ENCODE measurements at regions not wholly inside any gene's neighbourhood (a gene's known extent, or its start where the extent isn't known, plus 50 kb on each side); places are given as distances from the start of the nearest gene placed in this dataset.

DNA sequence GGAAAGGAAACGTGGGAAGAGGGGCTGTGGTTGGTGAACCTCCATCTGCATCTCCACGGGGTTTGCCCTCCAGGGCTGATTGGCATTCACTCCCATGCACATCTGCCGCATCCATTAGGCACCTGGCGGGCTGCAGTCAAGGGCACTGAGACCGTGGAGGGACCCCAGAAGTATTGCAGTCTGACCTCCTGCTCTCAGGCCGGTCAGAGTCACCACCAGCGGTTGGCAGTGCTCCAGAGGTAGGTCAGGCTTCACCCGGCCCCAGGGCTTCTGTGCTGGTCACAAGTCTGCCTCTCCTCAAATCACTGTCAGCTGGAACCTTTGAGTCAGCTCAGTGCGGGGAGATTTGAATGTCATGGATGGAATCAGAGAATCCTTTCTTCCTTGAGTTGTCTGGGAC lies 132.3 kb downstream of the PAPOLA start:
- TF ChIP-seq POLR2AphosphoS5 (IDR thresholded peaks at IDR 0.05; ENCODE audit: borderline replicate concordance, low read depth, low read length) (no peak), FOXP2 (optimal IDR thresholded peaks at IDR 0.05; ENCODE audit: control extremely low read depth, extremely low read length, insufficient read depth) (no peak), EZH2 (IDR thresholded peaks at IDR 0.05) (no peak)
- no peak overlapping the region for H3K27ac ChIP-seq
- no peak for DNase-seq (ENCODE audit: low read depth, low spot score)
- H3K9ac ChIP-seq (ENCODE audit: insufficient read length), result no peak overlapping the region
- H3K4me3 ChIP-seq, result no peak overlapping the region
- H3K9me3 ChIP-seq (ENCODE audit: low read depth, low read length), result no peaks in the 10 kb centered on the region
- H3K36me3 ChIP-seq (ENCODE audit: insufficient read depth, low read length), result no peaks in the 10 kb centered on the region

DNA sequence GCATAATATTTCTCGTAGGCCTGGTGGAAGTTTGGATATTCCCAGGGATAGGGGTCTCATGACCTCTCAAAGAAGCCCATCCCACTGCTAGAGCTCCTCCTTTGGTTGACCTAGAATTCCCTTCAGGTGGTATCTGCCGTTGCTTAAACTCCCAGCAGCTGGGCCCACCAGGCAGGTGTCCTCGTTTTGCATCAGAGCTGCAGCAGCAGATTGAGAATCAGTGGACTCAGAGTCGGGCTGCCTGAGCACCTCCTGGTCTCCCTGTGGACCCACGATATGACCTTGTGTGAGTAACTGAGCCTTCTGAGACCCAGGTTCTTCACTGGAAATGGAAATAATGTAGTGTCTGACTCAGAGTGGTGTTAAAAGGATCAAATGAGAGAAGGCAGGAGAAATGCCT lies 132.7 kb downstream of the PAPOLA start:
- H3K9ac ChIP-seq (ENCODE audit: insufficient read length), result no peak overlapping the region
- H3K27ac ChIP-seq, result no peak overlapping the region
- DNase-seq (ENCODE audit: low read depth, low spot score), result no peak
- no peaks in the 10 kb centered on the region for H3K36me3 ChIP-seq (ENCODE audit: insufficient read depth, low read length)
- no peaks in the 10 kb centered on the region for H3K9me3 ChIP-seq (ENCODE audit: low read depth, low read length)
- no peak overlapping the region for H3K4me3 ChIP-seq
- TF ChIP-seq EZH2 (IDR thresholded peaks at IDR 0.05) (no peak), POLR2AphosphoS5 (IDR thresholded peaks at IDR 0.05; ENCODE audit: borderline replicate concordance, low read depth, low read length) (no peak), FOXP2 (optimal IDR thresholded peaks at IDR 0.05; ENCODE audit: control extremely low read depth, extremely low read length, insufficient read depth) (no peak)

DNA sequence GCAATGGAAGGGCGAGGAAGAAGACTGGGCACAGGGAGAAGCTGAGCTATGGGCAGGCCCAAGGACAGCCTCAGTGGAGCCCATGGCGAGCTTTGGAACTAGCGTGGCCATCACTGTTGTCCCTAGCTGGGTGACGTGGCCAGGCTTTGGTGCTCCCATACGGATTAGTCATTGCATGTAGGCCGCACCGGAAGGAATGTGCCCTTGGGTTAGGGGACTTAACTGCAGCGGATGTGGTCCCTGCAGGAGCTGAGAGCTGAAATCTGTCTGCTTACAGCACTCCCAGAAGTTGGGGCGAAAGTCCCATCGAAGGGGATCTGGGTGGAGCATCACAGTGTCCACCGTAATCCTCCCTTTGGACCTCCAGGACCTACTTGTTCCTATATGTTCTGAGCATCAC lies 133.7 kb downstream of the PAPOLA start:
- TF ChIP-seq EZH2 (IDR thresholded peaks at IDR 0.05), result no peak
- no peak for TF ChIP-seq POLR2AphosphoS5 (IDR thresholded peaks at IDR 0.05; ENCODE audit: borderline replicate concordance, low read depth, low read length)
- no peak for TF ChIP-seq FOXP2 (optimal IDR thresholded peaks at IDR 0.05; ENCODE audit: control extremely low read depth, extremely low read length, insufficient read depth)
- DNase-seq (ENCODE audit: low read depth, low spot score), result no peak

DNA sequence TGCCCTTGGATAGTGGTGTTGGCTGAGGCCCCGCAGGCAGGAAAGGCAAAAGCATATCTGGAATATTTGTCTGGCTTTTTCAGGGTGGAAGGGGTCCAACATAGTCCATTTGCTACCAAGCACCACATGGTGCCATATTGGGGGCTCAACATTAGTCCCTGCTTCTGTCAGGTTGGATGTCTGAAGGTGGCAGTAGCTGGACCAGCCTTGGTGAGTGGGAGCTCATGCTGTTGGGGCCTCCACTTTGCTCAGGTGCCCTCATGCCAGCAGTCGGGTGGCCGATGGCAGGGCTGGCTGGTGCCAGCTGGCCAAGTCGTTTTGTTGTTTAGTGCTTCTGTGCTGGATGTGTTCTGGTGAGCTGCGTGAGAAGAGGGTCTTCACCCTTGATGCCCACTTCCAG lies 135.3 kb downstream of the PAPOLA start:
- no peak for DNase-seq (ENCODE audit: low read depth, low spot score)
- no peak overlapping the region for H3K27ac ChIP-seq
- H3K9me3 ChIP-seq (ENCODE audit: low read depth, low read length), result no peaks in the 10 kb centered on the region
- no peak for TF ChIP-seq POLR2AphosphoS5 (IDR thresholded peaks at IDR 0.05; ENCODE audit: borderline replicate concordance, low read depth, low read length)
- TF ChIP-seq FOXP2 (optimal IDR thresholded peaks at IDR 0.05; ENCODE audit: control extremely low read depth, extremely low read length, insufficient read depth), result no peak
- no peak for TF ChIP-seq EZH2 (IDR thresholded peaks at IDR 0.05)
- no peak overlapping the region for H3K9ac ChIP-seq (ENCODE audit: insufficient read length)
- H3K4me3 ChIP-seq, result no peak overlapping the region
- no peaks in the 10 kb centered on the region for H3K36me3 ChIP-seq (ENCODE audit: insufficient read depth, low read length)

More for the DNA sequence above, 133.7 kb downstream of the PAPOLA start:
- Histone ChIP-seq H3K4me3 (no peak overlapping the region), H3K9me3 (ENCODE audit: low read depth, low read length) (no peaks in the 10 kb centered on the region), H3K36me3 (ENCODE audit: insufficient read depth, low read length) (no peaks in the 10 kb centered on the region), H3K27ac (no peak overlapping the region), H3K9ac (ENCODE audit: insufficient read length) (no peak overlapping the region)

DNA sequence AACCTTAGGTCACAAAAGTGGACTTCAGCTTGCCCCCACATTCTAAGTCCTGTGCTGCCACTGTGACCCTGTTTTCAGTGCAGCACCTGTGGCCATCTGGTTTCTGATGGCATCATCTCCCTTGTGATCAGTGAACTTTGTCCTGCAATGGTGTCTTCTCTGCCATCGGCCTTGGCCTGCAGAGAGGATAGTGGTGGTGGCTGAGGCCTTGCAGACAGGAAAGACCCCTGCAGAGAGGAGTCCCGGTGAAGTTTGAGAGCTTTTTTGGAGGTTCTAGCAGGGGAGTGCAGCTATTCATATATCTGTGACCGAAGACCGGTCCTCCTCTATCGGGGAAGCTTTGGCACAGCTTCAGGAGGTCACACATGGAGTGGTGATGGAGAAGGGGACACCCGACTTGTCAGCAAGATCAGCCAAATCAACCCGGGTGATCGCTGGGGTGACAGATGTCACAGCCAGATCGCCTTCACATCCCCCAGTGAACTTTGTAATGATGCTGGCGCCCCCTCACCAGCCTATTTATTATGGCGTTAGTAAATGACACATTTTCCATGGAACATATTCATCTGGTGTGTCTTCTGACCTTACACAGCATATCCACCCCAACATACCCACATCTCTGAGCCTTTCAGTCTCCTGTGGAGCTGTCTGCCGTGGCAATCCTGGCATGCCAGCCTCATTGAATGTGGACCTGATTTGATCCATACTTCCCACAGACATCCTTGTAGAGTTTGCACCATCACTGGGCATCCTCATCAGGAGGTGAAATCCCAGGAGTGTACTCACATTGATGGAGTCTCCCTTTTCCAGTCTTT lies 136.1 kb downstream of the PAPOLA start:
- no peak for DNase-seq (ENCODE audit: low read depth, low spot score)
- Histone ChIP-seq H3K27ac (no peak overlapping the region), H3K9me3 (ENCODE audit: low read depth, low read length) (no peaks in the 10 kb centered on the region), H3K36me3 (ENCODE audit: insufficient read depth, low read length) (no peaks in the 10 kb centered on the region), H3K9ac (ENCODE audit: insufficient read length) (no peak overlapping the region), H3K4me3 (no peak overlapping the region)
- TF ChIP-seq POLR2AphosphoS5 (IDR thresholded peaks at IDR 0.05; ENCODE audit: borderline replicate concordance, low read depth, low read length) (no peak), FOXP2 (optimal IDR thresholded peaks at IDR 0.05; ENCODE audit: control extremely low read depth, extremely low read length, insufficient read depth) (no peak), EZH2 (IDR thresholded peaks at IDR 0.05) (no peak)

DNA sequence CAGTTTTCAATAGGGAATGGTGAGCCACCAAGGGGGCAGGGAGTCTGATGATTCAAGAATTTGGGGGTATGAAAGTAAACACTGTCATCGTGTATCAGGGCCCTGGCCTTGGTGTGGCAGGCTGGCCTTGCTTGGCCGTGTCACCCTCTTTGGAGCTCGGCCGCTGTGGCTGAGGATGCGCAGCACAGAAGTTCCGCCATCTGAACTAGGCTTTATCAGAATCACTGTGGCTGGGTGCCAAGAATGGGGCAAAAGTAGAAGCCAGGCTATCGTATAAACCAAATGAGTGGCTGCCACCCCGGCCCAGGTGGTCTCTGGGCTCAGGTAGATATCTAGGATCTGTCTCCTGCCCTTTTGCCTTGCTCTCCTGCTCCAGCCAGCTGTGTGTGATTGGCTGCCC lies 137.4 kb downstream of the PAPOLA start:
- no peak for DNase-seq (ENCODE audit: low read depth, low spot score)
- H3K27ac ChIP-seq, result no peak overlapping the region
- no peaks in the 10 kb centered on the region for H3K9me3 ChIP-seq (ENCODE audit: low read depth, low read length)
- TF ChIP-seq FOXP2 (optimal IDR thresholded peaks at IDR 0.05; ENCODE audit: control extremely low read depth, extremely low read length, insufficient read depth), result no peak
- TF ChIP-seq POLR2AphosphoS5 (IDR thresholded peaks at IDR 0.05; ENCODE audit: borderline replicate concordance, low read depth, low read length), result no peak
- no peak for TF ChIP-seq EZH2 (IDR thresholded peaks at IDR 0.05)
- no peaks in the 10 kb centered on the region for H3K36me3 ChIP-seq (ENCODE audit: insufficient read depth, low read length)
- no peak overlapping the region for H3K9ac ChIP-seq (ENCODE audit: insufficient read length)
- H3K4me3 ChIP-seq, result no peak overlapping the region

DNA sequence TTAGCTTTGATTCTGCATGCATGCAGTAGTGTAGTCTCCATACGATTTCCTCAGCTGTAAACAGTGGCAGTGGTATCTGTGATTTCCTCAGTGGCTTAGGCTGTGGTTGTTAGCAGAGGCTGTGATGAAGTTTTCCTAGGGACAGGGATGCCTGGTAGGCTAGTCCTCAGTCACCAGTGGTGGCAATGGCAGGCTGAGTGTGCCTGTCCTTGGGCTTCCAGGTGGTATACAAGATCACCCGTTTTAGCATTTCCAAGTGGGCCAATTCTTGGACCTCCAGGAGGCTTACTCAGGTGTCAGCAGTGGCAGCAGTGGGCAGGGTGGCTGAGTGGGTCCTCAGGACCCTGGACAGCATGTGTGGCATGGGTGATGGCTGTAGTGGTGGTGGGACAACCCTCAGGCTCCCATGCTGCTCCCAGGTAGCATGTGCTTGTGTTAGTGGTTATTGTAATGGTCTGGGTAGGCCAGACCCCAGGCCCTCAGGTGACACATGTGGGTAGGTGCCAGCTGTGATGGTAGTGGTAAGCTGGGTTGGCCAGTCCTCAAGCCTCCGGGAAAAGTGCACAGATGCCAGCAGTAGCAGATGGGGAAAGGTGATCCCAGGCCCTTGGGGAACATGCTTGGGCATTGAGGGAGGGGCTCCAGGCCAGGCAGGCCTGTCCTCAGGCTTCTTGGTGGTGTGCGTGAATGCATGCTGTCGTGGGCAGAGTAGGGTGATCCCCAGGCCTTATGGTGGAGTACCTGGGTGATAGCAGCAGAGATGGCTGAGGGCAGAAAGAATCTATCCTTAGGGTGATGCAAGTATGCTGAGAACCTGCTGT lies 146.5 kb downstream of the PAPOLA start:
- no peak overlapping the region for H3K4me3 ChIP-seq
- no peak for DNase-seq (ENCODE audit: low read depth, low spot score)
- no peak overlapping the region for H3K9ac ChIP-seq (ENCODE audit: insufficient read length)
- H3K36me3 ChIP-seq (ENCODE audit: insufficient read depth, low read length), result no peaks in the 10 kb centered on the region
- TF ChIP-seq POLR2AphosphoS5 (IDR thresholded peaks at IDR 0.05; ENCODE audit: borderline replicate concordance, low read depth, low read length) (no peak), EZH2 (IDR thresholded peaks at IDR 0.05) (no peak), FOXP2 (optimal IDR thresholded peaks at IDR 0.05; ENCODE audit: control extremely low read depth, extremely low read length, insufficient read depth) (no peak)
- no peak overlapping the region for H3K27ac ChIP-seq
- H3K9me3 ChIP-seq (ENCODE audit: low read depth, low read length), result no peaks in the 10 kb centered on the region

DNA sequence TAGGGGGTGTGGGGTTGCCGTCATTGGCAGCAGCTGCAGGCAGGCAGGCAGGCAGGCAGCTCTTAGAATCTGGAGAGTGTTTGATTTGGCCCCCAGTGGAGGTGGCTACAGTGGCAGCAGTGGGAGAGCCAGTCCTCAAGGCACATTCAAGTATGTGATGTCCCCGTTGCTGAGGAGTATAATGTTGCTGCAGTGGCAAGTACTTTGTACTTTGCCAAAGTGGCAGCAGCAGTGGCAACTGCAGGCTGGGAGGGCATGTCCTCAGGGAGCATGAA lies 147.1 kb downstream of the PAPOLA start:
- no peaks in the 10 kb centered on the region for H3K36me3 ChIP-seq (ENCODE audit: insufficient read depth, low read length)
- H3K4me3 ChIP-seq, result no peak overlapping the region
- no peak for TF ChIP-seq EZH2 (IDR thresholded peaks at IDR 0.05)
- TF ChIP-seq POLR2AphosphoS5 (IDR thresholded peaks at IDR 0.05; ENCODE audit: borderline replicate concordance, low read depth, low read length), result no peak
- TF ChIP-seq FOXP2 (optimal IDR thresholded peaks at IDR 0.05; ENCODE audit: control extremely low read depth, extremely low read length, insufficient read depth), result no peak
- no peaks in the 10 kb centered on the region for H3K9me3 ChIP-seq (ENCODE audit: low read depth, low read length)
- H3K27ac ChIP-seq, result no peak overlapping the region
- DNase-seq (ENCODE audit: low read depth, low spot score), result no peak
- H3K9ac ChIP-seq (ENCODE audit: insufficient read length), result no peak overlapping the region
